ENCODE measurements at regions not wholly inside any gene's neighbourhood (a gene's known extent, or its start where the extent isn't known, plus 50 kb on each side); places are given as distances from the start of the nearest gene placed in this dataset.

DNA sequence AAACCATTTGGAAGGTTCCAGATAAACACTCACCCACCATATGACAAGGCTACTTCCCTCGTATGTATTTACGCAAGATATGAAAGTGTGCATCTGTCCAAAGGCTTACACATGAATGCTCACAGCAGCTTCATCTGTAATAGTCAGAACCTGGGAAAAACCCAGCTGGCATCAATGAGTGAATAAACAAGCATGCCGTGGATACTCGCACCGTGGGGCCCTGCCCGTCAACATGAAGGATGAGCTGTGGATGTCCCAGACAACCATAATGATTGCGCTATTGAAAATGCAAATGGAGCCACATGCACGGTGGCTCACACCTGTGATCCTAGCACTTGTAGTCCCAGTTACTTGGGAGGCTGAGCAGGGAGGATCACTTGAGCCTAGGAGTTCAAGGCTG lies 60.6 kb upstream of the FCN1 start:
- TF ChIP-seq, protein P1, sequence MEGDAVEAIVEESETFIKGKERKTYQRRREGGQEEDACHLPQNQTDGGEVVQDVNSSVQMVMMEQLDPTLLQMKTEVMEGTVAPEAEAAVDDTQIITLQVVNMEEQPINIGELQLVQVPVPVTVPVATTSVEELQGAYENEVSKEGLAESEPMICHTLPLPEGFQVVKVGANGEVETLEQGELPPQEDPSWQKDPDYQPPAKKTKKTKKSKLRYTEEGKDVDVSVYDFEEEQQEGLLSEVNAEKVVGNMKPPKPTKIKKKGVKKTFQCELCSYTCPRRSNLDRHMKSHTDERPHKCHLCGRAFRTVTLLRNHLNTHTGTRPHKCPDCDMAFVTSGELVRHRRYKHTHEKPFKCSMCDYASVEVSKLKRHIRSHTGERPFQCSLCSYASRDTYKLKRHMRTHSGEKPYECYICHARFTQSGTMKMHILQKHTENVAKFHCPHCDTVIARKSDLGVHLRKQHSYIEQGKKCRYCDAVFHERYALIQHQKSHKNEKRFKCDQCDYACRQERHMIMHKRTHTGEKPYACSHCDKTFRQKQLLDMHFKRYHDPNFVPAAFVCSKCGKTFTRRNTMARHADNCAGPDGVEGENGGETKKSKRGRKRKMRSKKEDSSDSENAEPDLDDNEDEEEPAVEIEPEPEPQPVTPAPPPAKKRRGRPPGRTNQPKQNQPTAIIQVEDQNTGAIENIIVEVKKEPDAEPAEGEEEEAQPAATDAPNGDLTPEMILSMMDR (IDR thresholded peaks at IDR 0.05) = no peak
- TF ChIP-seq POLR2A (IDR thresholded peaks at IDR 0.05) = no peak
